ES-I3 (cell line): ENCODE measurements at regions not wholly inside any gene's neighbourhood (a gene's known extent, or its start where the extent isn't known, plus 50 kb on each side); places are given as distances from the start of the nearest gene placed in this dataset.

Experiments used
- H3K36me3 ChIP-seq: 2 replicates; pipeline ENCODE4 v1.6.1; 2013; ENCODE audit warnings: mild to moderate bottlenecking, low read length, control low read depth, moderate library complexity; ENCODE audit not compliant: insufficient read depth
- H3K4me1 ChIP-seq: 2 replicates; pipeline ENCODE4 v1.6.1; 2013; ENCODE audit warnings: mild to moderate bottlenecking, control low read depth, low read length; ENCODE audit not compliant: insufficient read depth
- H3K9ac ChIP-seq: 2 replicates; pipeline ENCODE4 v1.6.1; 2013; ENCODE audit warnings: low read depth, mild to moderate bottlenecking, low read length, moderate library complexity
- H3K9me3 ChIP-seq: 2 replicates; pipeline ENCODE4 v1.6.1; 2013; ENCODE audit warnings: mild to moderate bottlenecking, low read length, moderate library complexity; ENCODE audit not compliant: control insufficient read depth, insufficient read depth

- Histone ChIP-seq H3K9ac (no peak overlapping the region), H3K9me3 (no peaks in the 10 kb centered on the region), H3K36me3 (no peaks in the 10 kb centered on the region), H3K4me1 (no peaks in the 10 kb centered on the region)
Measured at GRCh38 chr6:62721408-62721807, 435.4 kb upstream of the KHDRBS2 start.

- Histone ChIP-seq H3K9ac (no peak overlapping the region), H3K9me3 (no peaks in the 10 kb centered on the region), H3K36me3 (no peaks in the 10 kb centered on the region), H3K4me1 (peaks cover 10% of the 10 kb centered on the region)
Measured at GRCh38 chr6:62716719-62717118, 430.7 kb upstream of the KHDRBS2 start.

- Histone ChIP-seq H3K4me1 (peaks cover 10% of the 10 kb centered on the region), H3K9ac (no peak overlapping the region), H3K9me3 (no peaks in the 10 kb centered on the region), H3K36me3 (no peaks in the 10 kb centered on the region)
Measured at GRCh38 chr6:62714112-62714511, 428.1 kb upstream of the KHDRBS2 start.

GRCh38 chr6:62711750-62712149, 425.7 kb upstream of the KHDRBS2 start:
- Histone ChIP-seq H3K9me3 (no peaks in the 10 kb centered on the region), H3K36me3 (no peaks in the 10 kb centered on the region), H3K4me1 (peaks cover 10% of the 10 kb centered on the region), H3K9ac (no peak overlapping the region)

- Histone ChIP-seq H3K4me1 (no peaks in the 10 kb centered on the region), H3K9ac (no peak overlapping the region), H3K9me3 (no peaks in the 10 kb centered on the region)
Measured at GRCh38 chr6:62707914-62708313, 421.9 kb upstream of the KHDRBS2 start.

GRCh38 chr6:62707156-62707555, 421.1 kb upstream of the KHDRBS2 start:
- Histone ChIP-seq H3K4me1 (no peaks in the 10 kb centered on the region), H3K9me3 (no peaks in the 10 kb centered on the region), H3K9ac (no peak overlapping the region), H3K36me3 (no peaks in the 10 kb centered on the region)

More at GRCh38 chr6:62707914-62708313, 421.9 kb upstream of the KHDRBS2 start:
- no peaks in the 10 kb centered on the region for H3K36me3 ChIP-seq

GRCh38 chr6:62683063-62683462, 397.0 kb upstream of the KHDRBS2 start:
- H3K4me1 ChIP-seq = no peaks in the 10 kb centered on the region
- H3K36me3 ChIP-seq = no peaks in the 10 kb centered on the region
- H3K9ac ChIP-seq = no peak overlapping the region

GRCh38 chr6:62681108-62681507, 395.1 kb upstream of the KHDRBS2 start:
- Histone ChIP-seq H3K9me3 (no peaks in the 10 kb centered on the region), H3K4me1 (no peaks in the 10 kb centered on the region), H3K36me3 (no peaks in the 10 kb centered on the region)

More at GRCh38 chr6:62683063-62683462, 397.0 kb upstream of the KHDRBS2 start:
- no peaks in the 10 kb centered on the region; the same call in 1 of the 2 replicates for H3K9me3 ChIP-seq

GRCh38 chr6:62672989-62673388, 387.0 kb upstream of the KHDRBS2 start:
- Histone ChIP-seq H3K9me3 (no peaks in the 10 kb centered on the region), H3K4me1 (no peaks in the 10 kb centered on the region), H3K36me3 (no peaks in the 10 kb centered on the region), H3K9ac (no peak overlapping the region)

More at GRCh38 chr6:62681108-62681507, 395.1 kb upstream of the KHDRBS2 start:
- H3K9ac ChIP-seq = no peak overlapping the region

GRCh38 chr6:62670490-62671223, 384.6 kb upstream of the KHDRBS2 start:
- Histone ChIP-seq H3K9me3 (no peaks in the 10 kb centered on the region), H3K36me3 (no peaks in the 10 kb centered on the region), H3K4me1 (no peaks in the 10 kb centered on the region), H3K9ac (no peak overlapping the region)

- H3K9me3 ChIP-seq = no peaks in the 10 kb centered on the region
- H3K4me1 ChIP-seq = no peaks in the 10 kb centered on the region
- H3K36me3 ChIP-seq = no peaks in the 10 kb centered on the region
- H3K9ac ChIP-seq = no peak overlapping the region
Measured at GRCh38 chr6:62669831-62670230, 383.8 kb upstream of the KHDRBS2 start.

GRCh38 chr6:62652692-62653328, 366.8 kb upstream of the KHDRBS2 start:
- Histone ChIP-seq H3K4me1 (no peaks in the 10 kb centered on the region), H3K36me3 (no peaks in the 10 kb centered on the region), H3K9ac (no peak overlapping the region), H3K9me3 (peaks cover 8% of the 10 kb centered on the region)

- Histone ChIP-seq H3K4me1 (no peaks in the 10 kb centered on the region), H3K9ac (no peak overlapping the region), H3K36me3 (no peaks in the 10 kb centered on the region), H3K9me3 (peaks cover 13% of the 10 kb centered on the region)
Measured at GRCh38 chr6:62645274-62645673, 359.2 kb upstream of the KHDRBS2 start.

- peaks cover 4% of the 10 kb centered on the region for H3K9me3 ChIP-seq
- no peak overlapping the region for H3K9ac ChIP-seq
- no peaks in the 10 kb centered on the region for H3K4me1 ChIP-seq
- H3K36me3 ChIP-seq = no peaks in the 10 kb centered on the region
Measured at GRCh38 chr6:62640749-62641148, 354.7 kb upstream of the KHDRBS2 start.

- Histone ChIP-seq H3K36me3 (no peaks in the 10 kb centered on the region), H3K9ac (no peak overlapping the region), H3K4me1 (peaks cover 3% of the 10 kb centered on the region; the same call in 1 of the 2 replicates), H3K9me3 (no peaks in the 10 kb centered on the region)
Measured at GRCh38 chr6:62626661-62627060, 340.6 kb upstream of the KHDRBS2 start.
